ENCODE measurements at regions not wholly inside any gene's neighbourhood (a gene's known extent, or its start where the extent isn't known, plus 50 kb on each side); places are given as distances from the start of the nearest gene placed in this dataset.

- DNase-seq (ENCODE audit: low read depth) = no peak
These were observed 86.9 kb downstream of the MACIR start for GRCh38 chr5:103345461-103345860.

GRCh38 chr5:103340717-103341388 lies 82.3 kb downstream of the MACIR start:
- no peak for DNase-seq (ENCODE audit: low read depth)

- no peak for DNase-seq (ENCODE audit: low read depth)
These were observed 81.6 kb downstream of the MACIR start for GRCh38 chr5:103340132-103340531.

- DNase-seq (ENCODE audit: low read depth) = no peak
These were observed 78.4 kb downstream of the MACIR start for GRCh38 chr5:103336941-103337340.

GRCh38 chr5:103333376-103333775 lies 74.8 kb downstream of the MACIR start:
- no peak for DNase-seq (ENCODE audit: low read depth)

GRCh38 chr5:103330875-103331274 lies 72.3 kb downstream of the MACIR start:
- no peak for DNase-seq (ENCODE audit: low read depth)
